GM10266 (cell line): ENCODE measurements at regions not wholly inside any gene's neighbourhood (a gene's known extent, or its start where the extent isn't known, plus 50 kb on each side); places are given as distances from the start of the nearest gene placed in this dataset.

Source experiments
- DNase-seq: peaks from one replicate; pipeline ENCODE4 v3.0.0; 2012; ENCODE audit errors: extremely low spot score
- CTCF ChIP-seq: IDR thresholded peaks from 2 replicates; pipeline ENCODE4 v1.5.1; 2012; ENCODE audit warnings: mild to moderate bottlenecking, low read depth; ENCODE audit not compliant: control insufficient read depth, insufficient read depth; ENCODE audit errors: missing control alignments

GRCh38 chr10:78820007-78820362 is 248.8 kb upstream of the ZMIZ1 start:
- TF ChIP-seq CTCF: no peak

GRCh38 chr10:78821052-78821451 is 247.7 kb upstream of the ZMIZ1 start:
- no peak for TF ChIP-seq CTCF
- DNase-seq: no peak

More at GRCh38 chr10:78820007-78820362, 248.8 kb upstream of the ZMIZ1 start:
- DNase-seq: no peak

- DNase-seq: no peak
- no peak for TF ChIP-seq CTCF
Measured at GRCh38 chr10:78828647-78829539, 239.9 kb upstream of the ZMIZ1 start.

GRCh38 chr10:78829565-78829964 is 239.2 kb upstream of the ZMIZ1 start:
- no peak for TF ChIP-seq CTCF
- DNase-seq: no peak

- no peak for DNase-seq
- TF ChIP-seq CTCF: no peak
Measured at GRCh38 chr10:78830062-78830975, 238.4 kb upstream of the ZMIZ1 start.

GRCh38 chr10:78830976-78831375 is 237.8 kb upstream of the ZMIZ1 start:
- TF ChIP-seq CTCF: no peak
- DNase-seq: no peak
